ENCODE measurements at regions not wholly inside any gene's neighbourhood (a gene's known extent, or its start where the extent isn't known, plus 50 kb on each side); places are given as distances from the start of the nearest gene placed in this dataset.

- TF ChIP-seq YY1 (IDR thresholded peaks at IDR 0.05; ENCODE audit: insufficient read depth, insufficient read length) = no peak
- no peak for TF ChIP-seq ZNF274 (IDR thresholded peaks at IDR 0.05; ENCODE audit: low read depth, low read length)
Measured at GRCh38 chr2:64829525-64829924, 159.7 kb upstream of the SLC1A4 start.
